T-cell (primary cell): ENCODE measurements at regions not wholly inside any gene's neighbourhood (a gene's known extent, or its start where the extent isn't known, plus 50 kb on each side); places are given as distances from the start of the nearest gene placed in this dataset.

Experiments used
- ATAC-seq, 4 experiments: fragments of 200-7000 bp in 3 of 4; fragments of 150-1000 bp in 1 of 4; cut with Tn5 transposase; replicated peaks in 1 of 4; 1 replicate in 3 of 4; 2 replicates in 1 of 4; pipeline ENCODE4 v1.10.0; 2021; ENCODE audit warnings: moderate library complexity in 3 of 4, mild to moderate bottlenecking in 2 of 4, moderate number of reproducible peaks in 1 of 4
- CTCF ChIA-PET, 2 donors: fragments of 300-600 bp; sonication (Branson Sonifier 250); formaldehyde crosslinking; loops; one replicate each; lab custom pipeline; 2022; ENCODE audit warnings: antibody characterized with exemption in 2 of 2; lab: Charles Lee
- POLR2A ChIA-PET, 2 donors: fragments of 300-600 bp; sonication (Branson Sonifier 250); formaldehyde crosslinking; loops; one replicate each; lab custom pipeline; 2022; ENCODE audit warnings: antibody characterized with exemption in 2 of 2; lab: Charles Lee
- DNase-seq, 35 experiments: peaks; one replicate each; pipeline versions ENCODE4 v3.0.0 to v3.0.0-alpha.2; 2013 to 2023
- H3K27ac ChIP-seq: one replicate; pipeline ENCODE4 v1.5.1; 2013; ENCODE audit warnings: low read length
- H3K27me3 ChIP-seq, 2 experiments: replicated peaks in 1 of 2; 1 replicate in 1 of 2; 2 replicates in 1 of 2; pipeline versions ENCODE4 v1.6.1 to v1.7.0; 2013; ENCODE audit warnings: low read length in 1 of 2, mixed read lengths in 1 of 2; ENCODE audit not compliant: control insufficient read depth in 2 of 2, insufficient read depth in 2 of 2; ENCODE audit errors: extremely low read depth in 1 of 2
- H3K36me3 ChIP-seq, 2 donors: 1 replicate in 1 of 2; 2 replicates in 1 of 2; pipeline versions ENCODE4 v1.6.1 to v1.7.0; 2013; ENCODE audit warnings: low read length in 1 of 2; ENCODE audit not compliant: control insufficient read depth in 2 of 2, insufficient read depth in 1 of 2; ENCODE audit errors: extremely low read depth in 1 of 2
- H3K4me1 ChIP-seq, 2 experiments: 1 replicate in 1 of 2; 2 replicates in 1 of 2; pipeline versions ENCODE4 v1.6.1 to v1.7.0; 2013; ENCODE audit warnings: low read length in 2 of 2, mixed read lengths in 1 of 2; ENCODE audit not compliant: insufficient read depth in 2 of 2, control insufficient read depth in 1 of 2; ENCODE audit errors: extremely low read depth in 1 of 2
- H3K4me3 ChIP-seq, 2 donors: 1 replicate in 1 of 2; 2 replicates in 1 of 2; pipeline versions ENCODE4 v1.5.1 to v1.7.0; 2013; ENCODE audit warnings: mild to moderate bottlenecking in 2 of 2, low read length in 1 of 2, moderate library complexity in 1 of 2; ENCODE audit not compliant: control insufficient read depth in 1 of 2; ENCODE audit errors: extremely low read depth in 1 of 2
- H3K9me3 ChIP-seq: 2 replicates; pipeline ENCODE4 v1.7.0; 2013
- H3K27ac Mint-ChIP-seq, 2 donors: one replicate each; pipeline ENCODE4 v1.8.0; 2020 to 2021; ENCODE audit warnings: mild to moderate bottlenecking in 2 of 2, mixed read lengths in 2 of 2
- H3K27me3 Mint-ChIP-seq, 2 donors: one replicate each; pipeline ENCODE4 v1.8.0; 2021 to 2022; ENCODE audit warnings: mixed read lengths in 2 of 2
- H3K36me3 Mint-ChIP-seq: one replicate; pipeline ENCODE4 v1.8.0; 2021; ENCODE audit warnings: mixed read lengths
- H3K4me1 Mint-ChIP-seq, 3 donors: one replicate each; pipeline ENCODE4 v1.8.0; 2020 to 2022; ENCODE audit warnings: mixed read lengths in 3 of 3, mild to moderate bottlenecking in 1 of 3
- H3K4me3 Mint-ChIP-seq, 3 donors: one replicate each; pipeline ENCODE4 v1.8.0; 2020 to 2022; ENCODE audit warnings: mild to moderate bottlenecking in 3 of 3, mixed read lengths in 3 of 3, moderate library complexity in 3 of 3
- H3K9me3 Mint-ChIP-seq, 3 donors: one replicate each; pipeline ENCODE4 v1.8.0; 2020 to 2022; ENCODE audit warnings: mixed read lengths in 3 of 3
- WGBS: methylation state at CpG from one replicate; pipeline ENCODE4 v1.1.5; 2013; ENCODE audit warnings: missing lambda C conversion rate; ENCODE audit not compliant: insufficient coverage; 5-methylcytosine and 5-hydroxymethylcytosine counted together

DNA sequence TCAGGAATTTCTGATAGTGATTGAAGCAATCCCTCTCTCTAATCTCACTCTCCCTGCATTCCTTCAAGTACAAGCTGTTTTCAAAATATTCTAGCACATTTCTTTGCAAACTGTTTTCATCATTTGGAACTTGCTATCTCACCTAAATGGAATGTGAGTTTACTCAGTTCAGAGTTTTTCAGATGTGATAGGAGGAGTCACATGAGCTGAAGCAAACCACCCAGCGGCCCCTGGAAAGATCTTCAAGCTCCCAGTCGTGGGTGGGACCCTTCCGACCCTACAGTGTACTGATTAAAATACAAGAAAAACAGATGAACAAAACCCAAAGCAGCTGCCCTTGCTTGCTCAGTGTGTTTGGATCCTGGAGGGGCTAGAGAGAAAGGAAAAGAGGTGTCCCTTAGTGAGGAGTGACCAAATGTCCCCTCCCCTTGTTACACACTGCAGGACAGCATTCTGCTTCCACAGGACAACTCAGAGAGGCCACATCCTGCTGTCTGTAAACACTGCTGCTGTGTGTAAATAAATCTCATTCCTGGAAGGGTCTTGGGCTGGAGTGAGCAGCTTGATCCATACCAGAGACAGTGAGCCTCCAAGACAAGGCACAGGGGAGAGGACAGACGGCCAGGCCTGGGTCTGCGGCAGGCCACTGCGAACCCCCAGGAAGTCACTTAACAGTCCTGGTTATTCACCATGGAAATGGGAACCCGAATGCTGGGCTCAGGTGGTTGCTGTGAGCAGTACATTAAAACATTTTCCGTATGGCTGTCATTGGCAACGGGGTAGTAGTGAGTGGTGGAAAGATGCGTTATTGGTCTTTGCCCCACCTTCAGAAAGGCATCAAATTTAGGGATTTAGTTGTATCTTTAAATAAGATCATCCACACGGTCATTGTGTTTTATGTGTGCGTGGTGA lies 229.2 kb downstream of the RHOU start:
- Mint-ChIP-seq H3K27ac (no peak overlapping the region), H3K27me3 (no peaks in the 10 kb centered on the region), H3K4me3 (no peak overlapping the region), H3K4me1 (no peaks in the 10 kb centered on the region), H3K9me3 (no peaks in the 10 kb centered on the region), H3K36me3 (no peaks in the 10 kb centered on the region)
- Histone ChIP-seq H3K27me3 (no peaks in the 10 kb centered on the region), H3K9me3 (no peaks in the 10 kb centered on the region), H3K4me3 (no peak overlapping the region), H3K36me3 (no peaks in the 10 kb centered on the region), H3K27ac (no peak overlapping the region), H3K4me1 (no peaks in the 10 kb centered on the region)
- ChIA-PET CTCF (interaction anchor here in 1 of 2 donors (0.6 kb wide), 1 partner anchor 40 kb away, joined by 3 read pairs; no protein-coding TSS in a partner anchor), POLR2A (no interaction called here)
- WGBS: 91% methylated on average over 6 of the region's 12 CpGs
- no peak for DNase-seq
- no peak for ATAC-seq

DNA sequence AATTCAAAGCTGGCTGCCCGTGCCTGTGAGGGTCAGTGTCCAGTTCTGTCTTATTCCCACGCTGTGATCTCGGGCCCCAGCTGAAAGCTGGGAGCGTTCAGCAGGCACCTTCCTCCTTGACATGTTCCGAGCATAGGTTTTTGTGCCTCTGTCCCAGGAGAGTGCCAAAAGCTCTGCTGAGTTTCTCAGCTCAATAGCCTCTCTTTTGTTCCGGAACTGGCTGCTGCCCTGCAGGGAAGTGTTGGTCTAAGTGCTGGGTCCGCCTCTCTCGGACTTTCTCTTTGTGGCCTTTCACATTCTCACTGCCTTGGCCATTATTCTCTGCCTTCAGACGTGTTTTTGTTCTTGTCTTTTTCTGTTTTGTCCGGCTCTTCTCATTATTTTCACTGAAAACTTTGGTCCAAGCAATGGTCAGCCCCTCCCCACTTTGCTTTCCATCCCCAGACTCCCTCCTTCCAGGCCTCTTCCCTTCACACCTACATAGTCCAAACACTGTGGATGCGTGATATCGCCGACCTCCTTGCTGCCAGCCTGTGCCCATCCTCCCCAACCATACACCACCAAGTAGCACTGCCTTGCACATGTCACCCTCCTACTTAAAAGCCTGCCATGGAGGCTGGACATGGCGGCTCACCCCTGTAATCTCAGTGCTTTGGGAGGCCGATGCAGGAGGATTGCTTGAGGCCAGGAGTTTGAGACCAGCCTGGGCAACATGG lies 233.8 kb downstream of the RHOU start:
- H3K4me3 Mint-ChIP-seq: no peak overlapping the region
- ChIA-PET POLR2A (no interaction called here), CTCF (no interaction called here)
- H3K36me3 Mint-ChIP-seq: no peaks in the 10 kb centered on the region
- H3K27me3 ChIP-seq: no peaks in the 10 kb centered on the region
- no peaks in the 10 kb centered on the region for H3K27me3 Mint-ChIP-seq
- no peak overlapping the region for H3K27ac Mint-ChIP-seq
- no peaks in the 10 kb centered on the region for H3K4me1 Mint-ChIP-seq
- no peak for DNase-seq
- H3K9me3 ChIP-seq: no peaks in the 10 kb centered on the region
- H3K4me1 ChIP-seq: no peaks in the 10 kb centered on the region
- H3K9me3 Mint-ChIP-seq: no peaks in the 10 kb centered on the region
- ATAC-seq: no peak
- WGBS: 89% methylated on average over 14 of the region's 15 CpGs
- no peak overlapping the region for H3K4me3 ChIP-seq
- H3K36me3 ChIP-seq: no peaks in the 10 kb centered on the region
- H3K27ac ChIP-seq: no peak overlapping the region

DNA sequence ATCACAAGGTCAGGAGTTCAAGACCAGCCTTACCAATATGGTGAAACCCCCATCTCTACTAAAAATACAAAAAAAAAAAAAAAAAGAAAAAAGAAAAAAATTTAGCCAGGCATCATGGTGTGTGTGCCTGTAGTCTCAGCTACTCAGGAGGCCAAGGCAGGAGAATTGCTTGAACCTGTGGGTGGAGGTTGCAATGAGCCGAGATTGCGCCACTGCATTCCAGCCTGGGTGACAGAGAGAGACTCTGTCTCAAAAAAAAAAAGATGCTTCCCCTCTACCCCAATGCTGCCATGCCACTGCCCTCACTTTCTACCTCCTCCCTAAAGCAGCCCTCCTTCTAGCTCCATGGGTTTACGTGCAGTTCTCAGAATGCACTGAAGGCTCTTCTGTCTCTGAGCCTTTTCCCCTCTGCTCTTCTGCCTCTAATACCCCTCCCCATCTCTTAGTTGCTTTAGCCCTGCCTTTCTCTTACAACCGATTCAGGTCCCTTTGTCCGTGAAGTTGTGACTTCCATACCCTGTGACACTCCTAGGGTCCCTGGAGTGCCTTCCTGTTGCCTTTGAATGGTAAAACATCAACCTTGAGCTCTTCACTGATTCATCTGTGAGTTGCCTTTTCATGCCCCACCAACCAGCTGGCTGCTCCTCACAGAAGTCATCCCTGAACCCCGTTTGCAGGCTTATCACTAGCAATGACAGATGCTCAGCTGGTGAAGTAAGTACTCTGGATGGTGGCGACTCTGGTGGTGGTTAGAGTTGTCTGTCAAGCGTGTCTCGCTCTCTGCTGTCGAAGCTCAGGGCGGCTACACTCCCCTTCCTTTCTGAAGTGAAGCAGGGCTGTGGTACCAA lies 234.9 kb downstream of the RHOU start:
- Histone ChIP-seq H3K9me3 (no peaks in the 10 kb centered on the region), H3K4me3 (no peak overlapping the region), H3K36me3 (no peaks in the 10 kb centered on the region), H3K27ac (no peak overlapping the region), H3K27me3 (no peaks in the 10 kb centered on the region), H3K4me1 (no peaks in the 10 kb centered on the region)
- no peak overlapping the region for H3K27ac Mint-ChIP-seq
- no peaks in the 10 kb centered on the region for H3K9me3 Mint-ChIP-seq
- CTCF ChIA-PET: no interaction called here
- H3K36me3 Mint-ChIP-seq: no peaks in the 10 kb centered on the region
- H3K4me1 Mint-ChIP-seq: no peaks in the 10 kb centered on the region
- ATAC-seq (no peak), DNase-seq (no peak)
- no peaks in the 10 kb centered on the region for H3K27me3 Mint-ChIP-seq
- POLR2A ChIA-PET: no interaction called here
- WGBS: 90% methylated on average over 8 of the region's 11 CpGs
- no peak overlapping the region for H3K4me3 Mint-ChIP-seq

DNA sequence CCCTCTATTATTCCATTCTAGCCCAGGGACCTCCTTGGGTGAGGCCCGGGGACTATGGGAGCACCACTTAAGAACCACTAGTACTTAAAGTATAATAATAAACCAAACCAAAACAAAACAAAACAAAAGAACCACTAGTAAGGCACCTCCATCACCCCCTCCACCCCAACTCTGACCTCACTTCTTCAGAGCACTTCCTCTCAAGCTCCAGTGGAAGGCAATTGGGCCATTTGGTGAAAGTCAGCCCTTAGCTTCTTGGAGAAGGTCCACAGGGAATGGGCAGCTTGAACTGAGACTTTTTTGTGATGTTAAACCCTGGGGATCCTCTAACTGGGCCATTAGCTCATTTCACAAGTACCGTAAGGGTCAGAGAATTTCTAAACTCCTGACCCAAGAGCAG lies 237.3 kb downstream of the RHOU start:
- H3K9me3 Mint-ChIP-seq: no peaks in the 10 kb centered on the region
- no peaks in the 10 kb centered on the region for H3K36me3 Mint-ChIP-seq
- H3K4me3 Mint-ChIP-seq: no peak overlapping the region
- no peaks in the 10 kb centered on the region for H3K27me3 Mint-ChIP-seq
- ATAC-seq (no peak), DNase-seq (no peak)
- no peak overlapping the region for H3K27ac Mint-ChIP-seq
- Histone ChIP-seq H3K27ac (no peak overlapping the region), H3K4me3 (no peak overlapping the region), H3K9me3 (no peaks in the 10 kb centered on the region), H3K36me3 (no peaks in the 10 kb centered on the region), H3K4me1 (no peaks in the 10 kb centered on the region), H3K27me3 (no peaks in the 10 kb centered on the region)
- no peaks in the 10 kb centered on the region for H3K4me1 Mint-ChIP-seq
- ChIA-PET CTCF (no interaction called here), POLR2A (no interaction called here)
- WGBS: 88% methylated on average over 1 of the region's 2 CpGs

DNA sequence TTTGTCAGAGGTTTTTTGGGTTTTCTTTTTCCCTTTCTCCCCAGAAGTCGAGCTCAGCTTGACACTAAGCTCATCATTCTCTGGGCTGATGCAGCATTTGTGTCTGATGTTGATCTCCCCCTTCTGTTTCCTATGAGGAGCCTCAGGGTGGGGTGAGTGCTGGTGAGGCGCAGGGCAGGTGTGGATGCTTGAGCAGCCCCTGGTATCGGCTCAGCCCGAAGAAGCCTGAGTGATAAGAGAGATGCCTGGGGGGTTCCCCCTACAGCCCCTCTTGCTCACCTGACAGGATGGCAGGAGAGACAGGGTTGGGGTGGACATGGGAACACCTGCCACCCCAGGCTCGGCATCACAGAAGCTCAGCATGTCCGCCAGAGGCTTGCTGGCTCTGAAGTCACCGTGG lies 239.0 kb downstream of the RHOU start:
- Histone ChIP-seq H3K36me3 (no peaks in the 10 kb centered on the region), H3K4me3 (no peak overlapping the region), H3K27ac (no peak overlapping the region), H3K27me3 (peaks cover 0 to 8% of the 10 kb centered on the region in 2 experiments), H3K9me3 (no peaks in the 10 kb centered on the region), H3K4me1 (no peaks in the 10 kb centered on the region)
- POLR2A ChIA-PET: interaction anchor here in 1 of 2 donors (0.6 kb wide), 1 partner anchor 196 kb away, joined by 3 read pairs; no protein-coding TSS in a partner anchor
- H3K4me3 Mint-ChIP-seq: no peak overlapping the region
- no peaks in the 10 kb centered on the region for H3K9me3 Mint-ChIP-seq
- H3K27ac Mint-ChIP-seq: no peak overlapping the region
- DNase-seq: no peak
- no peaks in the 10 kb centered on the region for H3K4me1 Mint-ChIP-seq
- H3K27me3 Mint-ChIP-seq: no peaks in the 10 kb centered on the region
- 97% methylated on average over 3 of the region's 7 CpGs for WGBS
- H3K36me3 Mint-ChIP-seq: no peaks in the 10 kb centered on the region
- CTCF ChIA-PET: no interaction called here
- ATAC-seq: no peak

DNA sequence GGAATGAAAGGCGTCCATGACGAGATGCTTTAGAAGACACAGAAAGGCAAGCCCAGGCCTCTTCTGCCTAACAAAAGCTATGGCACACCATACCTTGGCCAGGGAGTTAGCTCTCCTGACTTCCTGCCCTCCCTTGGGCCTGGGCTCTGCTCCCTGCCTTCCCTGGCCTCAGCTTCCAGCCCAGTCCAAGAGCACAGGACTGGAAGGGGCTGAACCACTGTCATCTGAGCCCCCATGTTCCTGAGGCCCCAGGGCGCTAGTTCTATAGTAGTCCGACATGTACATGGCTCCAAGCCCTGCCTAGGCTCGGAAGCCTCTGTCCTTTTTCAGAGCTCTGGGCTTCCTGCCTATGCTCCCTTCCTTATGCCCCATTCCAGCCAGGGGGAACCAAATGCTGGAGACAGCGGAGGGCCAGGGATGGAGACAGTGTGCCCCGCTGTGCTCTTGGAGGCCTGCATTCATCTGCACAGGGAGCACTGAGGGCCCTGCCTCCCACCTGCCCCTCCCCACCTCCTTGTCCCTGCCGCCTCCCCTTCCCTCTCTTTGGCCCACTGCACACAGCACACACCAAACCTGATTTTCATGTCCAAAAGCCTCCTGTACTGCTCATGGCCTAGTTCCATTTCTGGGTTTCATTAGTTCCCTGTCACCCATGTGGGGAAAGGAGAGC lies 240.1 kb downstream of the RHOU start:
- ChIA-PET CTCF (no interaction called here), POLR2A (no interaction called here)
- DNase-seq (peak in 1 of 35 experiments; percentile 13), ATAC-seq (no peak)
- Mint-ChIP-seq H3K4me3 (no peak overlapping the region), H3K4me1 (no peaks in the 10 kb centered on the region), H3K36me3 (no peaks in the 10 kb centered on the region), H3K27me3 (no peaks in the 10 kb centered on the region), H3K9me3 (no peaks in the 10 kb centered on the region), H3K27ac (no peak overlapping the region)
- no peaks in the 10 kb centered on the region for H3K36me3 ChIP-seq
- H3K9me3 ChIP-seq: no peaks in the 10 kb centered on the region
- 100% methylated on average over 5 of the region's 8 CpGs for WGBS
- H3K27ac ChIP-seq: no peak overlapping the region
- H3K27me3 ChIP-seq: peaks cover 0 to 10% of the 10 kb centered on the region in 2 experiments
- H3K4me1 ChIP-seq: no peaks in the 10 kb centered on the region
- H3K4me3 ChIP-seq: no peak overlapping the region
